ENCODE measurements at regions not wholly inside any gene's neighbourhood (a gene's known extent, or its start where the extent isn't known, plus 50 kb on each side); places are given as distances from the start of the nearest gene placed in this dataset.
"Not testable (repeated sequence)": the region's sequence is repeated elsewhere in the genome, so short reads cannot be mapped to it uniquely, and the experiment has no call there.

- not testable (repeated sequence) for TF ChIP-seq CTCF (conservative IDR thresholded peaks at IDR 0.05); EZH2 (IDR thresholded peaks at IDR 0.05; ENCODE audit: low read depth)
Observed at GRCh38 chr7:13025043-13025442, 337.6 kb downstream of the ARL4A start.

Data from PC-9 (cell line).